T-helper 1 cell treated with Interleukin-12 subunit alpha and Interleukin-12 subunit beta and Interleukin-4 antibody, amounts not matched to agents 30 ng/mL and 1 ng/mL, for 36 hours (primary cell): ENCODE measurements at regions not wholly inside any gene's neighbourhood (a gene's known extent, or its start where the extent isn't known, plus 50 kb on each side); places are given as distances from the start of the nearest gene placed in this dataset.
"Not testable (repeated sequence)": the region's sequence is repeated elsewhere in the genome, so short reads cannot be mapped to it uniquely, and the experiment has no call there.

Source experiments
- intact Hi-C: fragments of 100-400 bp; cut with micrococcal nuclease; formaldehyde crosslinking; loops from one replicate; pipeline ENCODE4 v1.15.1; 2024

GRCh38 chr10:44564361-44564760 lies 179.5 kb upstream of the CXCL12 start:
- intact Hi-C loops = no loop called here

- intact Hi-C loops = no loop called here
Measured at GRCh38 chr10:44564790-44565189, 179.9 kb upstream of the CXCL12 start.

GRCh38 chr10:44566786-44567185 lies 181.9 kb upstream of the CXCL12 start:
- intact Hi-C loops = no loop called here

- intact Hi-C loops = no loop called here
Measured at GRCh38 chr10:44567471-44567870, 182.6 kb upstream of the CXCL12 start.

- intact Hi-C loops = no loop called here
Measured at GRCh38 chr10:44569193-44570091, 184.5 kb upstream of the CXCL12 start.

GRCh38 chr10:44571701-44572100 lies 186.8 kb upstream of the CXCL12 start:
- intact Hi-C loops = no loop called here

- intact Hi-C loops = no loop called here
Measured at GRCh38 chr10:44572146-44572545, 187.2 kb upstream of the CXCL12 start.

GRCh38 chr10:44573821-44574220 lies 188.9 kb upstream of the CXCL12 start:
- intact Hi-C loops = no loop called here

- intact Hi-C loops = no loop called here
Measured at GRCh38 chr10:44574596-44575480, 189.9 kb upstream of the CXCL12 start.

GRCh38 chr10:44575601-44576380 lies 190.9 kb upstream of the CXCL12 start:
- intact Hi-C loops = no loop called here

- intact Hi-C loops = no loop called here
Measured at GRCh38 chr10:44576702-44577191, 191.8 kb upstream of the CXCL12 start.

GRCh38 chr10:44577533-44577932 lies 192.6 kb upstream of the CXCL12 start:
- intact Hi-C loops = no loop called here

GRCh38 chr10:44578271-44578670 lies 193.4 kb upstream of the CXCL12 start:
- intact Hi-C loops = no loop called here

- intact Hi-C loops = not testable (repeated sequence)
Measured at GRCh38 chr10:44578963-44579362, 194.1 kb upstream of the CXCL12 start.

- intact Hi-C loops = no loop called here
Measured at GRCh38 chr10:44581996-44582395, 197.1 kb upstream of the CXCL12 start.

- intact Hi-C loops = no loop called here
Measured at GRCh38 chr10:44587488-44588318, 202.8 kb upstream of the CXCL12 start.

- intact Hi-C loops = no loop called here
Measured at GRCh38 chr10:44589181-44589943, 204.5 kb upstream of the CXCL12 start.

GRCh38 chr10:44589944-44590449 lies 205.1 kb upstream of the CXCL12 start:
- intact Hi-C loops = no loop called here

GRCh38 chr10:44591911-44592310 lies 207.0 kb upstream of the CXCL12 start:
- intact Hi-C loops = no loop called here
